NCI-H1105 (cell line): ENCODE measurements at regions not wholly inside any gene's neighbourhood (a gene's known extent, or its start where the extent isn't known, plus 50 kb on each side); places are given as distances from the start of the nearest gene placed in this dataset.

ENCODE experiments used
- DNase-seq: peaks from one replicate; lab custom pipeline; 2025; lab: John Stamatoyannopoulos, UW

- no peak for DNase-seq
Observed at GRCh38 chr6:14431385-14432330, 314.1 kb downstream of the CD83 start.

- no peak for DNase-seq
Observed at GRCh38 chr6:14434916-14435690, 317.5 kb downstream of the CD83 start.

GRCh38 chr6:14436592-14437132, 319.1 kb downstream of the CD83 start:
- DNase-seq = no peak

- DNase-seq = no peak
Observed at GRCh38 chr6:14439419-14439818, 321.8 kb downstream of the CD83 start.

- DNase-seq = no peak
Observed at GRCh38 chr6:14440215-14440910, 322.8 kb downstream of the CD83 start.

GRCh38 chr6:14440940-14441781, 323.6 kb downstream of the CD83 start:
- DNase-seq = peak; percentile 84

GRCh38 chr6:14442242-14442641, 324.7 kb downstream of the CD83 start:
- DNase-seq = no peak

GRCh38 chr6:14443629-14444268, 326.2 kb downstream of the CD83 start:
- DNase-seq = no peak

GRCh38 chr6:14444295-14444972, 326.9 kb downstream of the CD83 start:
- no peak for DNase-seq

- DNase-seq = no peak
Observed at GRCh38 chr6:14447240-14447639, 329.7 kb downstream of the CD83 start.

GRCh38 chr6:14448246-14448645, 330.7 kb downstream of the CD83 start:
- DNase-seq = no peak

- DNase-seq = peak; percentile 48
Observed at GRCh38 chr6:14450133-14450504, 332.5 kb downstream of the CD83 start.

GRCh38 chr6:14450578-14450977, 333.0 kb downstream of the CD83 start:
- DNase-seq = no peak

- DNase-seq = no peak
Observed at GRCh38 chr6:14451594-14452374, 334.2 kb downstream of the CD83 start.

- no peak for DNase-seq
Observed at GRCh38 chr6:14452567-14453527, 335.3 kb downstream of the CD83 start.

- no peak for DNase-seq
Observed at GRCh38 chr6:14453712-14454472, 336.3 kb downstream of the CD83 start.

GRCh38 chr6:14454473-14454775, 336.9 kb downstream of the CD83 start:
- DNase-seq = peak; percentile 15

- no peak for DNase-seq
Observed at GRCh38 chr6:14455427-14455826, 337.9 kb downstream of the CD83 start.
